CD14-positive monocyte (primary cell): ENCODE measurements at regions not wholly inside any gene's neighbourhood (a gene's known extent, or its start where the extent isn't known, plus 50 kb on each side); places are given as distances from the start of the nearest gene placed in this dataset.

Experiments used
- DNase-seq, 3 donors: peaks; one replicate each; pipeline ENCODE4 v3.0.0-alpha.2; 2011 to 2022
- H2AFZ ChIP-seq: 2 replicates; pipeline ENCODE4 v1.6.0; 2012; ENCODE audit warnings: mild to moderate bottlenecking, low read depth, low read length, inconsistent platforms; ENCODE audit not compliant: insufficient read depth, poor library complexity, severe bottlenecking
- H3K27ac ChIP-seq, 2 donors: 1 replicate in 1 of 2; 2 replicates in 1 of 2; pipeline ENCODE4 v1.5.1; 2012 to 2013; ENCODE audit warnings: low read length in 2 of 2, control low read depth in 1 of 2, inconsistent platforms in 1 of 2, low read depth in 1 of 2, mild to moderate bottlenecking in 1 of 2
- H3K27me3 ChIP-seq, 2 donors: one replicate each; pipeline versions ENCODE4 v1.6.0 to v1.6.1; 2011 to 2013; ENCODE audit warnings: low read length in 2 of 2; ENCODE audit not compliant: control insufficient read depth in 2 of 2, insufficient read depth in 2 of 2
- H3K36me3 ChIP-seq, 2 donors: replicated peaks in 1 of 2; 1 replicate in 1 of 2; 2 replicates in 1 of 2; pipeline versions ENCODE4 v1.5.1 to v1.6.1; 2012 to 2013; ENCODE audit warnings: low read length in 2 of 2, control low read depth in 1 of 2, inconsistent platforms in 1 of 2, mild to moderate bottlenecking in 1 of 2; ENCODE audit not compliant: insufficient read depth in 2 of 2, control insufficient read depth in 1 of 2
- H3K4me1 ChIP-seq, 2 donors: 1 replicate in 1 of 2; 2 replicates in 1 of 2; pipeline versions ENCODE4 v1.5.1 to v1.6.1; 2012 to 2013; ENCODE audit warnings: low read length in 2 of 2, control low read depth in 1 of 2, inconsistent platforms in 1 of 2, mild to moderate bottlenecking in 1 of 2, moderate library complexity in 1 of 2; ENCODE audit not compliant: insufficient read depth in 2 of 2, control insufficient read depth in 1 of 2
- H3K4me2 ChIP-seq: replicated peaks from 2 replicates; pipeline ENCODE3; 2012; ENCODE audit warnings: low read length, moderate library complexity, mild to moderate bottlenecking; ENCODE audit not compliant: poor library complexity, severe bottlenecking; ENCODE audit errors: extremely low read depth
- H3K4me3 ChIP-seq, 3 experiments: fragments of 200-600 bp in 1 of 3; sonication (generic) in 1 of 3; replicated peaks in 1 of 3; 1 replicate in 2 of 3; 2 replicates in 1 of 3; pipeline ENCODE4 v1.5.1; 2011 to 2013; ENCODE audit warnings: low read length in 3 of 3, mild to moderate bottlenecking in 3 of 3, control low read depth in 2 of 3, low read depth in 2 of 3, inconsistent platforms in 1 of 3, moderate library complexity in 1 of 3
- H3K79me2 ChIP-seq: 2 replicates; pipeline ENCODE4 v1.6.0; 2012; ENCODE audit warnings: mild to moderate bottlenecking, control low read depth, inconsistent platforms, low read length, moderate library complexity; ENCODE audit not compliant: insufficient read depth
- H3K9ac ChIP-seq: 2 replicates; pipeline ENCODE4 v1.6.0; 2017; ENCODE audit warnings: low read length, mild to moderate bottlenecking; ENCODE audit not compliant: insufficient read depth, poor library complexity, severe bottlenecking
- H3K9me3 ChIP-seq, 2 donors: replicated peaks in 1 of 2; 1 replicate in 1 of 2; 2 replicates in 1 of 2; pipeline versions ENCODE4 v1.5.1 to v1.6.1; 2012 to 2013; ENCODE audit warnings: low read length in 2 of 2, control low read depth in 1 of 2; ENCODE audit not compliant: control insufficient read depth in 1 of 2, insufficient read depth in 1 of 2
- H4K20me1 ChIP-seq: 2 replicates; pipeline ENCODE4 v1.6.0; 2012; ENCODE audit warnings: mild to moderate bottlenecking, low read length, control low read depth, moderate library complexity; ENCODE audit not compliant: insufficient read depth
- H3K27ac Mint-ChIP-seq, 7 donors: one replicate each; pipeline ENCODE4 v1.8.0; 2020; ENCODE audit warnings: mild to moderate bottlenecking in 7 of 7, mixed read lengths in 7 of 7, moderate library complexity in 6 of 7, inconsistent platforms in 2 of 7
- H3K27me3 Mint-ChIP-seq, 3 donors: one replicate each; pipeline ENCODE4 v1.8.0; 2021 to 2022; ENCODE audit warnings: low read depth in 3 of 3, mild to moderate bottlenecking in 3 of 3, mixed read lengths in 3 of 3, moderate library complexity in 3 of 3, inconsistent platforms in 1 of 3
- H3K36me3 Mint-ChIP-seq, 2 donors: one replicate each; pipeline ENCODE4 v1.8.0; 2020; ENCODE audit warnings: mixed read lengths in 2 of 2, inconsistent platforms in 1 of 2, mild to moderate bottlenecking in 1 of 2
- H3K4me1 Mint-ChIP-seq: one replicate; pipeline ENCODE4 v1.8.0; 2020; ENCODE audit warnings: mild to moderate bottlenecking, mixed read lengths
- H3K4me3 Mint-ChIP-seq, 2 donors: one replicate each; pipeline ENCODE4 v1.8.0; 2020; ENCODE audit warnings: mild to moderate bottlenecking in 2 of 2, mixed read lengths in 2 of 2, moderate library complexity in 1 of 2
- H3K9me3 Mint-ChIP-seq, 7 donors: one replicate each; pipeline ENCODE4 v1.8.0; 2020 to 2022; ENCODE audit warnings: mixed read lengths in 7 of 7, mild to moderate bottlenecking in 6 of 7, moderate library complexity in 6 of 7, inconsistent platforms in 2 of 7
- WGBS: methylation state at CpG from one replicate; pipeline ENCODE4 v1.1.5; 2013; ENCODE audit warnings: missing lambda C conversion rate; ENCODE audit not compliant: insufficient coverage; 5-methylcytosine and 5-hydroxymethylcytosine counted together
- intact Hi-C, 2 donors: fragments of 100-400 bp; cut with micrococcal nuclease; formaldehyde crosslinking; loops; one replicate each; pipeline versions ENCODE4 v1.15.0 to v1.15.1; 2023
- TF ChIP-seq, protein P1 (sequence below): fragments of 200-600 bp; IDR thresholded peaks from one replicate; pipeline ENCODE4 v1.8.0; 2022; ENCODE audit warnings: antibody characterized with exemption, mild to moderate bottlenecking

DNA sequence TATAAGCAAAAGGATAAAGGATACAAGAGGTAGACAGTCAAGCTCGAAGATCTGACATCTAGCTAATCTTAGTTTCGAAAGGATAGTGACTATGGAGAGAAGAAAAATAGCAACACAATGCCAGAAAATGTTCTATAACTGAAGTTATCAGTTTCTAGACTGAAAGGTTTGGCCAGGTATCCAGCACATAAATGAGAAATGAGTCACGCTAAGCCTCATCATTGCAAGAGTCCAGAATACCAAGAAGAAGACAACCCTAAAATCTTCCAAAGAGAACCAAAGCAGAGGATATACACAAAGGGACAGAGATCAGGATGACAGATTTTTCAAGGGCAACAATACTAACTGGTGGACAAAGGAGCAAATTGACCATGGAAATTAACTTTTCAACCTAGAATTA is 237.0 kb downstream of the POSTN start:
- no peaks in the 10 kb centered on the region for H3K4me1 Mint-ChIP-seq
- Histone ChIP-seq H3K4me1 (no peaks in the 10 kb centered on the region), H3K36me3 (no peaks in the 10 kb centered on the region), H3K79me2 (no peaks in the 10 kb centered on the region), H2AFZ (no peak overlapping the region), H3K4me2 (no peak overlapping the region), H3K9ac (no peak overlapping the region), H3K27ac (no peak overlapping the region), H3K9me3 (no peaks in the 10 kb centered on the region), H3K4me3 (no peak overlapping the region), H3K27me3 (no peaks in the 10 kb centered on the region), H4K20me1 (no peaks in the 10 kb centered on the region)
- DNase-seq = no peak
- intact Hi-C loops = no loop called here
- H3K27ac Mint-ChIP-seq = no peak overlapping the region
- peaks cover 0 to 1% (median 0%) of the 10 kb centered on the region in 3 donors for H3K27me3 Mint-ChIP-seq
- no peaks in the 10 kb centered on the region for H3K36me3 Mint-ChIP-seq
- H3K4me3 Mint-ChIP-seq = no peak overlapping the region
- peaks cover 0 to 4% (median 2%) of the 10 kb centered on the region in 7 donors for H3K9me3 Mint-ChIP-seq
- no CpG with 5 or more reads among the region's 3 CpGs for WGBS
- TF ChIP-seq, protein P1, sequence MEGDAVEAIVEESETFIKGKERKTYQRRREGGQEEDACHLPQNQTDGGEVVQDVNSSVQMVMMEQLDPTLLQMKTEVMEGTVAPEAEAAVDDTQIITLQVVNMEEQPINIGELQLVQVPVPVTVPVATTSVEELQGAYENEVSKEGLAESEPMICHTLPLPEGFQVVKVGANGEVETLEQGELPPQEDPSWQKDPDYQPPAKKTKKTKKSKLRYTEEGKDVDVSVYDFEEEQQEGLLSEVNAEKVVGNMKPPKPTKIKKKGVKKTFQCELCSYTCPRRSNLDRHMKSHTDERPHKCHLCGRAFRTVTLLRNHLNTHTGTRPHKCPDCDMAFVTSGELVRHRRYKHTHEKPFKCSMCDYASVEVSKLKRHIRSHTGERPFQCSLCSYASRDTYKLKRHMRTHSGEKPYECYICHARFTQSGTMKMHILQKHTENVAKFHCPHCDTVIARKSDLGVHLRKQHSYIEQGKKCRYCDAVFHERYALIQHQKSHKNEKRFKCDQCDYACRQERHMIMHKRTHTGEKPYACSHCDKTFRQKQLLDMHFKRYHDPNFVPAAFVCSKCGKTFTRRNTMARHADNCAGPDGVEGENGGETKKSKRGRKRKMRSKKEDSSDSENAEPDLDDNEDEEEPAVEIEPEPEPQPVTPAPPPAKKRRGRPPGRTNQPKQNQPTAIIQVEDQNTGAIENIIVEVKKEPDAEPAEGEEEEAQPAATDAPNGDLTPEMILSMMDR = no peak

DNA sequence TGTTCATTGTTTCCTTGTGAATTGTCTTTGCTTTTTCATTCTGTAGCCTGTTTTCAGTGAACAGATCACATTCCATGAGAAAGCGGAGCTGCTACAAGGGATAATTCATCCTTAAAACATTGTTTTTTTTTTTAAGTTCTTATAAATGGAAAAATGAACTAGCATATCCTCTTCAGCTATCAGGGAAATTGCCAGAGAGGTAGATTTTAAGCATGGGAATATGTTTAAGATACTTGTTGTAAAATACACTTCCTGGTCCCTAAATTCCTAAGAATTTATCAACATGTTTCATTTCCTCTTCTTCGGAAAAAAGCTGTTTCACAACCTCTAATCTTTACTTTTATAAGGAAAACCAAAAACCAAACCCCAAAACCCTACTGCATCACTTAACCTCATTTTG is 238.0 kb downstream of the POSTN start:
- no CpG with 5 or more reads among the region's 2 CpGs for WGBS
- H3K36me3 Mint-ChIP-seq = no peaks in the 10 kb centered on the region
- peaks cover 0 to 1% (median 0%) of the 10 kb centered on the region in 3 donors for H3K27me3 Mint-ChIP-seq
- H3K27ac ChIP-seq = no peak overlapping the region
- no peaks in the 10 kb centered on the region for H3K4me1 ChIP-seq
- H3K9ac ChIP-seq = no peak overlapping the region
- H3K4me3 ChIP-seq = no peak overlapping the region
- peaks cover 0 to 4% (median 3%) of the 10 kb centered on the region in 7 donors for H3K9me3 Mint-ChIP-seq
- no peaks in the 10 kb centered on the region for H3K79me2 ChIP-seq
- no peaks in the 10 kb centered on the region for H3K36me3 ChIP-seq
- H3K4me1 Mint-ChIP-seq = no peaks in the 10 kb centered on the region
- H2AFZ ChIP-seq = no peak overlapping the region
- intact Hi-C loops = no loop called here
- no peak overlapping the region for H3K27ac Mint-ChIP-seq
- H3K27me3 ChIP-seq = no peaks in the 10 kb centered on the region
- H3K9me3 ChIP-seq = no peaks in the 10 kb centered on the region
- H3K4me2 ChIP-seq = no peak overlapping the region
- no peak overlapping the region for H3K4me3 Mint-ChIP-seq
- TF ChIP-seq, protein P1 = no peak
- DNase-seq = no peak
- no peaks in the 10 kb centered on the region for H4K20me1 ChIP-seq
